ENCODE measurements at regions not wholly inside any gene's neighbourhood (a gene's known extent, or its start where the extent isn't known, plus 50 kb on each side); places are given as distances from the start of the nearest gene placed in this dataset.
"Not testable (repeated sequence)": the region's sequence is repeated elsewhere in the genome, so short reads cannot be mapped to it uniquely, and the experiment has no call there.

DNA sequence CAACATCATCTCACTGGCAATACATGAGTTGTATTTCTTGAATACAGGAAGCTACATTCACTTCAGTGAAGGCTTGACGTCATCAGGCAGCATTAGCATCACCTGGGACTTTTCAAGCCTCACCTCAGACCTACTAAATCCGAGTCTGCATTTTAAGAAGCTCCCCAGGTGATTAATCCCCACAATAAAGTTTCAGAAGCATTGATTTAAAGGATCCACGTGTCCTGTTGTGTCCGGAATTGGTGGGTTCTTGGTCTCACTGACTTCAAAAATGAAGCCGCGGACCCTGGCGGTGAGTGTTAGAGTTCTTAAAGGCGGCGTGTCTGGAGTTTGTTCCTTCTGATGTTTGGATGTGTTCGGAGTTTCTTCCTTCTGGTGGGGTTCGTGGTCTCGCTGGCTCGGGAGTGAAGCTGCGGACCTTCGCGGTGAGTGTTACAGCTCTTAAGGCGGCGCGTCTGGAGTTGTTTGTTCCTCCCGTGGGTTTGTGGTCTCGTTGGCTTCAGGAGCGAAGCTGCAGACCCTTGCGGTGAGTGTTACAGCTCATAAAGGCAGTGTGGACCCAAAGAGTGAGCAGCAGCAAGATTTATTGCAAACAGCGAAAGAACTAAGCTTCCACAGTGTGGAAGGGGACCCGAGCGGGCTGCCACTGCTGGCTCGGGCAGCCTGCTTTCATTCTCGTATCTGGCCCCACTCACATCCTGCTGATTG is 121.3 kb upstream of the ANKH start:
- Histone ChIP-seq H3K4me3 (peak overlapping the region; percentile 5 to 71 (median 35)), H3K4me1 (peaks cover 5 to 28% (median 13%) of the 10 kb centered on the region in 6 donors), H3K27ac (peak overlapping the region; percentile 60 to 84 (median 76))
- DNase-seq: peak; percentile 79
- H3K27me3 ChIP-seq (replicated peaks in 1 of 7); intact Hi-C loops (cut with DNase I; ENCODE audit: low total_unique reads); H3K9me3 ChIP-seq; H3K36me3 ChIP-seq: not testable (repeated sequence)
- TF ChIP-seq, protein P1, sequence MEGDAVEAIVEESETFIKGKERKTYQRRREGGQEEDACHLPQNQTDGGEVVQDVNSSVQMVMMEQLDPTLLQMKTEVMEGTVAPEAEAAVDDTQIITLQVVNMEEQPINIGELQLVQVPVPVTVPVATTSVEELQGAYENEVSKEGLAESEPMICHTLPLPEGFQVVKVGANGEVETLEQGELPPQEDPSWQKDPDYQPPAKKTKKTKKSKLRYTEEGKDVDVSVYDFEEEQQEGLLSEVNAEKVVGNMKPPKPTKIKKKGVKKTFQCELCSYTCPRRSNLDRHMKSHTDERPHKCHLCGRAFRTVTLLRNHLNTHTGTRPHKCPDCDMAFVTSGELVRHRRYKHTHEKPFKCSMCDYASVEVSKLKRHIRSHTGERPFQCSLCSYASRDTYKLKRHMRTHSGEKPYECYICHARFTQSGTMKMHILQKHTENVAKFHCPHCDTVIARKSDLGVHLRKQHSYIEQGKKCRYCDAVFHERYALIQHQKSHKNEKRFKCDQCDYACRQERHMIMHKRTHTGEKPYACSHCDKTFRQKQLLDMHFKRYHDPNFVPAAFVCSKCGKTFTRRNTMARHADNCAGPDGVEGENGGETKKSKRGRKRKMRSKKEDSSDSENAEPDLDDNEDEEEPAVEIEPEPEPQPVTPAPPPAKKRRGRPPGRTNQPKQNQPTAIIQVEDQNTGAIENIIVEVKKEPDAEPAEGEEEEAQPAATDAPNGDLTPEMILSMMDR (IDR thresholded peaks at IDR 0.05 in 8 of 11, conservative IDR thresholded peaks at IDR 0.05 in 3 of 11): peak in 2 of 11 experiments; percentile 5 to 8
- TF ChIP-seq POLR2AphosphoS5 (IDR thresholded peaks at IDR 0.05) (peak in 2 of 3 donors; percentile 73 to 81), POLR2A (IDR thresholded peaks at IDR 0.05) (peak in 2 of 3 donors; percentile 14 to 56)
- WGBS, 5 donors: 20 to 66% (median 29%) methylated on average over 28 of the region's 28 CpGs

DNA sequence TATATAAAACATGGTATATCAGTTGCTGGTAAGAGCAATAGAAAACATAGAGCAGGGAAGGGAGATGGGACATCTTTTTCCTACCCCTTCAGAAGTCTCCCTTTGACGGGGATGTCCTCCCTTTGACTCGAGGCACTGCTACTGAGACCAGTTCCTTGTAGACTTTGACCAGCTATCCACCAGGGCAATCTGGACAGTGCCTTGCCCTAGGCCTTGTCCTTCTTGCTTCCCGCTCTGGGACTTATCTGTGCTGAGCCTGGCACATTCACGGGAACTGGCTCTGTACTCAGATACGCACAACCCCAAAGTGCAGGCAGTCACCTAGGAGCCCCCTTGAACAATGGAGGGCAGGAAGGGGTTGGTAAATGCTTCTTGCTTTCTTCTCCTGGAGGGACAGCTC is 116.6 kb upstream of the ANKH start:
- H3K4me3 ChIP-seq: no peak overlapping the region
- WGBS, 5 donors: 83 to 97% (median 90%) methylated on average over 4 to 5 of the region's 5 CpGs
- intact Hi-C loops (cut with DNase I; ENCODE audit: low total_unique reads): no loop called here

DNA sequence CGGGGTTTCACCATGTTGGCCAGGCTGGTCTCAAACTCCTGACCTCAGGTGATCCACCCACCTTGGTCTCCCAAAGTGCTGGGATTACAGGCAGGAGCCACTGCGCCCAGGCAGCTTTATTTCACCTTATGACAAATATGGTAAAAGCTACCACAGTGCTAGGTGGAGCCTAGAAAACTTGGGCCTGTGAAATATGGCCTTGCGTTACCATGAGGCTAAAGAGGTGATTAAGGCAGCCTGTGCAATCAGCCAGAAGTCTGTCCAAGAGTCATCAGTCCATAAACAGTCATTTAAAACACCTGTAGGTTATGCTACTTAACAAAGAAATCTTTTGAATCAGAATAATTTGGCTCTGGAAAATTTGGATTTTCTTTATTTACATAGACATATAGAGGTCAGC is 114.8 kb upstream of the ANKH start:
- DNase-seq: no peak
- intact Hi-C loops (cut with DNase I; ENCODE audit: low total_unique reads): no loop called here

More for the DNA sequence above, 116.6 kb upstream of the ANKH start:
- Histone ChIP-seq H3K27me3 (replicated peaks in 1 of 7) (no peaks in the 10 kb centered on the region), H3K27ac (no peak overlapping the region), H3K36me3 (no peaks in the 10 kb centered on the region), H3K9me3 (no peaks in the 10 kb centered on the region), H3K4me1 (peaks cover 0 to 18% (median 4%) of the 10 kb centered on the region in 6 donors)
- TF ChIP-seq, protein P1 (IDR thresholded peaks at IDR 0.05 in 8 of 11, conservative IDR thresholded peaks at IDR 0.05 in 3 of 11): no peak
- TF ChIP-seq POLR2AphosphoS5 (IDR thresholded peaks at IDR 0.05): no peak
- no peak for TF ChIP-seq POLR2A (IDR thresholded peaks at IDR 0.05)
- DNase-seq: no peak

More for the DNA sequence above, 114.8 kb upstream of the ANKH start:
- WGBS, 5 donors: 92 to 97% (median 93%) methylated on average over 3 of the region's 3 CpGs
- Histone ChIP-seq H3K27me3 (replicated peaks in 1 of 7) (no peaks in the 10 kb centered on the region), H3K27ac (no peak overlapping the region), H3K4me3 (no peak overlapping the region), H3K4me1 (peaks cover 0 to 8% (median 0%) of the 10 kb centered on the region in 6 donors), H3K9me3 (no peaks in the 10 kb centered on the region), H3K36me3 (no peaks in the 10 kb centered on the region)
- TF ChIP-seq POLR2A (IDR thresholded peaks at IDR 0.05) (no peak), POLR2AphosphoS5 (IDR thresholded peaks at IDR 0.05) (no peak)
- TF ChIP-seq, protein P1 (IDR thresholded peaks at IDR 0.05 in 8 of 11, conservative IDR thresholded peaks at IDR 0.05 in 3 of 11): no peak

Measured in spleen (tissue), 11 donors.